ENCODE measurements at regions not wholly inside any gene's neighbourhood (a gene's known extent, or its start where the extent isn't known, plus 50 kb on each side); places are given as distances from the start of the nearest gene placed in this dataset.
A peak's percentile ranks its signal among the peaks of the same experiment; 100 is the strongest.
"Not testable (repeated sequence)": the region's sequence is repeated elsewhere in the genome, so short reads cannot be mapped to it uniquely, and the experiment has no call there.

DNA sequence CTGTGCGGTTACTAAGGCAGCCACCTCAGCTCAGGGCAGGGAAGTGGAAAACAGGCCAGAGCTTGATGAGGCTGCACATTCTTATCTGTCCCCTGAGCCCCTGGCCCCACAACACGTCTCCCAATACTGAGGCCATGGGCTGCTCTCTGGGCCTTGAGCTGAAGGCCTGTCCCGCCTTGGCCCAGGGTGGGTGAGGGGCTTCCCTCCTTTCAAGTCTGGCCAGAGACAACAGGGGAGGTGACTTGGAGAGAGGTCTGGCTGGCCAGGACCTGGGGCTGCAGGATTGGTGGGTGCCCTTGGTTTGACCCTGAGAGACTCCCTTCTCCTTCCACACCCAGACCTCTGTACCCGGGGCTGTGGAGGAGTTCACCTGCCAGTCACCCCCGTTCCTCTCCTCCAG, 563.8 kb downstream of the PTPRU start:
- DNase-seq: peak; percentile 26

DNA sequence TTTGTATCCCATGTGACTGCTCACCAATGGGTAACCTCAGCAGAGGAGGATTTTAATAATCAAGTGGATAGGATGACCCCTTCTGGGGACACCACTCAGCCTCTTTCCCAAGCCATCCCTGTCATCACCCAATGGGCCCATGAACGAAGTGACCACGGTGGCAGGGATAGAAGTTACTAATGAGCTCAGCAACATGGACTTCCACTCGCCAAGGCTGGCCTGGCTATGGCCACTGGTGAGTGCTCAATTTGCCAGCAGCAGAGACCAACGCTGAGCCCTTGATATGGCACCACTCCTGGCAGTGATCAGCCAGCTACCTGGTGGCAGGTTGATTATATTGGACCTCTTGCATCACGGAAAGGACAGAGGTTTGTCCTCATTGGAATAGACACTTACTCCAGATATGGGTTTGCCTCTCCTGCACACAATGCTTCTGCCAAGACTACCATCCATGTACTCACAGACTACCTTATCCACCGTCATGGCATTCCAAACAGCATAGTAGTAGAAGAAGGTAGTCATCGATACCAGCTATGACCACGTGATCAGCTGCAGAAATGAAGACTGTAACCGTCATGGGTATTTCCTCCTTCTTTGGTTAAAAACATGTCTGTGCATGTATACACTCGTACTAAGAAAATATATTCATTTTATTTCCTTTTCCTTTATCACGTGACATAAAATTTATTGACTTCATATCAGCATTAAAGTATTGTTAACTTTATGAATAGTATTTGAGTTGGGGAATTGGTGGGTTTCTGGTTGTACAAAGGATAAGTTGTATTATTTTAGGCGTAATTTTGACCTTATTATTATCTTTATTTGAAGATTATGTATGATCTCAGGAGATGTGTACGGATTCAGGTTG, 562.6 kb downstream of the PTPRU start:
- DNase-seq: peak; percentile 8

DNA sequence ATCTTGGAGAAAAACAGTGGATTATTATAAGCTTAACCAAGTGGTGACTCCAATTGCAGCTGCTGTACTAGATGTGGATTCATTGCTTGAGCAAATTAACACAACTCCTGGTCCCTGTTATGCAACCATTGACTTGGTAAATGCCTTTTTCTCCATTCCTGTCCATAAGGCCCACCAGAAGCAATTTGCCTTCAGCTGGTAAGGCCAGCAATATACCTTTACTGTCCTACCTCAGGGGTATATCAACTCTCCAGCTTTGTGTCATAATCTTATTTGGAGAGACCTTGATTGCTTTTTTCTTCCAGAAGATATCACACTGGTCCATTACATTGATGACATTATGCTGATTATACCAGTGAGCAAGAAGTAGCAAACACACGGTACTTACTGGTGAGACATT, 560.8 kb downstream of the PTPRU start:
- not testable (repeated sequence) for DNase-seq

DNA sequence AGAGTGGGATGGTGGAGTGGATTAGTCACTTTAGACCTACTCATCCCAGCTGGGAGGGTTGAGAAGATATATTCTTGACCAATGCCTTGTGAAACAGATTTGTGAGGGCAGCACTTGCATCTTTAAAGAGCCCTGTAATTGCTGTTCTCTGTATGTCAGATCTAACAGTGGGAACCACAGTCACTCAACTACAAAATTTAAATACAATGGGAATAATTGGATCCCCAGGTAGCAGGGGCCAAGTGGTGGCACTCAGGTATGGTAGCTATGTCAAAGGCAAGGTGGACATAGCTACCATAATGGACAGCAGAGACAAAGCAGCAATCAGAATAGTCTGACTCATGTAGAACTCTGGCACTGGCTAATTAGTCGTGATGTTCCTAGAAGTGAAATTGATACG, 559.6 kb downstream of the PTPRU start:
- not testable (repeated sequence) for DNase-seq

DNA sequence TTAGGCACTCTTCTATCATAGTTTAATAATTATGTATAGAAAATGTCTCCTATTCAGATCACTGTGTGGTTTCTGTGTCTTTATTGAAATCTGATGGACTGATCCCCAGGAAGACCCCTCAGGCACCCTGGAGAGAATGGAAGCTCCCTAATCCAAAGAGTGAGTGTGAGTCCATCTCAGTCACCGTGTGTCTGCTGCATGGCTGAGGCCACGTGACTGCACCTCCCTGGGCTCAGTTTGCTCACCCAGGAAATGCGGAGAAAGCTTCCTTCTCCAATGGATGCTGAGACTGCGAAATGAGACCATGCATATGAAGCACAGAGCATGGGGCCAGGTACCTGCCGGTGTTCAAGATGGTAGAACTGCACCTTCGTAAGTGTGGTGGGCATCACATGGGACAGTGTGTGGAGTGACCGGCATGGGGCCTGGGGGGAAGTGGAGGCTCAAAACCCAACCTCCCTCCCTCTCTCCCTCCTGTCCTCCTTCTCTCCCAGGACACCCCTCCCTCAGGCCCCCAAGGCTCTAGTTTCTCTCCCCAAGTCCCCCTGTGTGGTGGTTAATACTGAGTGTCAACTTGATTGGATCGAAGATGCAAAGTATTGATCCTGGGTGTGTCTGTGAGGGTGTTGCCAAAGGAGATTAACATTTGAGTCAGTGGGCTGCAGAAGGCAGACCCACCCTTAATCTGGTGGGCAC, 557.5 kb downstream of the PTPRU start:
- DNase-seq: no peak

DNA sequence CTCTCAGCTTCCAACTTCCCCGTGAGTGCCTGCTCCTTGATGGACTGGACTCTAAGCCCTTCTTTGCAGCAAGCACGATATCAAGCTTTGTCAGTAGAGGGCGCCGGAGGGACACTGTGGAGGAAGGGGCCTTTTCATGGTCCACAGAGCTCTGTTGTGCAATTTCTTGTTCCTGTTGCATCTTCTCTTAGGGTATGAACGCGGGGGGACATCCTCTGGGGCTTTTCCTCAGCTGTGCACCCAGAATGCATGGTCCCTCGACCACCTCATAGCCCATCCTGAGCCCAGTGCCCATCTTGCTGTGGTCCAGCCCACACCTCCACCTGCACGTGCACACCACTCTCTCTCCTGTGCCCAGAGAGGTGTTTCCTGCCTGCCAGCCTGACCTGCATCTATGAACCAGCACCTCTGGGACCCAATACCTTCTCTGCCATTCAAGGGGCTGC, 556.8 kb downstream of the PTPRU start:
- peak; percentile 89 for DNase-seq

DNA sequence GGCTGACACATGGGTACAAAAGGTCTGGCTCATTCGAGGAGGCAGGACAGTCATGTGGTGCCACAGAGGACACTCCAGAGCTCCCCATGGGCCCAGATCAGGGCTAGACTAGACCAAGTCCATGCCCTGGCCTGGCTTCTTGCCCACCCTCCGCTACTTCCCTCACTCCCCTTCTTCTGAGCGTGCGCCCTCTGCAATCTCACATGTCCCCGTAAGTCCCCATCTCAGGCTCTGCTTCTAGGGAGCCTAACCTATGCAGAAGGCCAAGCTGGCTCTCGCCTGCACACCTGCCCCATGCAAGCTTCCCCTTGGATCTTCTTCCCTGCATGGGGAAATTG, 553.6 kb downstream of the PTPRU start:
- peak; percentile 38 for DNase-seq

DNA sequence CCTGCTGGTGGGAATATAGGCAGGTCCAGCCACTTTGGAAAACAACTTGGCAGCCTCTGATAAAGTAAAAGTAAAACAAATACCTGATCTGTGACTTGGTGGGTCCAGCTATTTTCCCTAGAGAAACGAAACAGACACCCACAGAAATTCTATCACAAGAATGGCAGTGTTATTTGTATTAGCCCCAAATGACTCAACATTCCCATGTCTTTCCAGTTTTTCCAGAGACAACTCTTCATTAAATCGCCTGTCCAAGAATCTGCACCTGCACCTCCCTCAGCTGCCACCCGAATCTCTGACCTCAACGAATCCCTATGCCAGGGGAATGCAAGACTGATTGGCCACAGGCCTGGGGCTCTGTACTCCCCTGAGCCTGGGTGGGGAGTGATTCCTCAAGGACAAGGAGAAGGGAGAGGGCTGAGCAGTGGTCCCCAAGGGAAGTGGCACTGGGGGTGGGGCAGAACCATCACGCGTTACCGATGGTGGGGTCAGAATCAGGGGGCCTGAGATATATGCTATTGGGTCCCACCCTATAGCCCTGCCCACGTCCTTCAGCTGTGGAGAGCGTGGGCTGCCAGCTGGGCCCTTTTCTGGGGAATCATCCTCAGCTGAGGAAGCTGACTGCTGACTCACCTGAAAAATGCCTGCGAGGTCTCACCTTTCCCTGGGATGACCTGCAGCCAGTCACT, 553.0 kb downstream of the PTPRU start:
- DNase-seq: peak; percentile 35

DNA sequence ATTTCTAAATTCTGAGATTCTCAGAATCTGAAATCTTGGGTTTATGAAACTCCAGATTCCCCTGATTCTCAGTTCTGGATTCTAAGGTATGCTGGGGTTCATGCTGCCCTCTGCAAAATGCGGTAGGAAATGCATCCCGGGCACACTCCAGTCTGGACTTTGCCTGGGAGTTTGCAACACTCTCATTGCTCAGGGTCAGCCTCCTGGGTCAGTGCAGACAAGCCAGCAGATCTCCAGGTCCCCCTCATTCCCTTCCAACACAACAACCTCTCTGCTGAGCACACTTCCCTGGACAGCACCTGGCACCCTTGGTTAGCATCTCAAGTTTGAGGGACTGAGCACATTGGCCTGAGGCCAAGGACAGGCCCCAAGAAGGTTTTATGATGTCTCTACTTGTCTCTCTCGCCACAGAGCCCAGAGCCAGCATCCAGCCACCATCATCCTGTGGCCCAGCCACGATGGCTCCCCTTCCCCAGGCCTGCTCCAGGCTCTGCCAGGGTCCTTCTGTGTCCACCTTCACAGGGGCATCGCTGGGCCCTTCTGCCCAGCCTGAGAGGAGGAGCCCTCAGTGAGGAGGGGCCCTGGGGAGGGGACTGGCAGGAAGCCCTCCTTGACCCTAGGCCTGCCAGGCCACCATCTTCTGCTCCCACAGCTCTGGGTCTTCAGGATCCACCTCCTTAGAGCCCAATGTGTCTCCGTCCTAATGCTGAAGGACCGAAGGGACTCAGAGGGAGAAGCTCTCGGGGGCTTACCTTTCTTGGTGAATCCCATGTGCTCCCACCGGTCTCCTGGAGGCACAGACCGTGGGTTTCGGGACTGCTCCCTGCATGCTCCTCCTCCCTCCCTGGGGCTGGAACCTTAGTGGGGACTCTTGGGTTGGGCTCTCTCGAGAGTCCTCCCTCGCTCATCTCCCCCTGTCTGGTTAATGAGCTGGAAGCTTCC, 550.7 kb downstream of the PTPRU start:
- peak; percentile 32 for DNase-seq

DNA sequence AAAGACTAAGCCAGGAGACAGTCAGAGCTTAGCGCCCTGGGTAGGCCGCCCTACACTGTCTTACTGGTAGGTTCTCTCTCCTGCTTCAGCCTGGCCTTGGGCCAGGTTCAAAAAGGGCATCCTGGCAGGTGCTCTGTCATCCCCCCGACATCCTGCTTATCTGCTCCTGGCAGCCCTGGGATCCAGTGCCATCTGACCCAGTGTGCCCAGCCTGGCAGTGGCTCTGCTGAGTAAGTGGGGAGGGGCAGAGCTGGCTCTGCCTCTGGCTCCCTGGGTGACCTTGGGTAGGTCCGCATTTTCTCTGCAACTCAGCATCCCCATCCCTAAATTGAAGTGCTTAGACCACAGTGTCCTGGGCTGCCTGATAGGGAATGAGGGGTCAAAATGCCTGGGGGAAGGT, 549.9 kb downstream of the PTPRU start:
- no peak for DNase-seq

DNA sequence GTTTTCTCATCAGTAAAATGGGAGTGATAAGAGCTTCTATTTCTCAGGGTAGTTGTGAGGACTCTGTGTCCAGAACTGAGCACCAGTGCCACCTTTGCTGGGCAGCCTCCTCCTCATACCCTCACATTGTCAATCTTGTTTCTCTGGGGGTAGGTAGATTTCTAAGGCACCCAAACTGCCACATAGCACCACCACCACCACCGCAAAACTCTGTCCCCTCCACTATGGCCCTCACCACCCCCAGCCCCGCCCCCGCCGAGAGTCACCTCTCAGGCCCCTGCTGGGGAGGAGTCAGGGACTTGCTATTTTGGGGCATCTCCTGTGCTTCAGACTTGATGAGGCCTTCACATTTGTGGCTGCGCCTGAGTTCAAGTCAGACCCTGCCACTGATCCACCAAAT, 549.2 kb downstream of the PTPRU start:
- no peak for DNase-seq

DNA sequence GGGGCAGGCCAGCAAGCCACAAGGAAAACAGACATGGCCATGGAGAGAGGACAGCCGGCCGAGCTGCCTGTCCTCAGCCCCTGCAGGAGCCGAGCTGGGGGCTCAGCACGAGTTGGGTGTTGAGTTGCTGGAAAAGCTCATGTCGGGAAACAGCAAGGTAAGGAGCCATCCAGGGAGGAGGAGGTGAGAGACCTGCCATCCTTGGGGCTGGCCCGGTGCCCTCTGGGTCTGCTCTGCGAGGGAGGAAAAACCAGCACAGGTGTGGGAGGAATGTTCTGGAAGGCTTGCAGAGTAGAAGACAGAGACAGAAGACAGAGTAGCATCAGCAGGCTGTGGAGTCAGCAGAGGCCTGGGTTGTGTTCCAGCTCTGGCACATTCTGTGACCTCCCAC, 548.8 kb downstream of the PTPRU start:
- no peak for DNase-seq

DNA sequence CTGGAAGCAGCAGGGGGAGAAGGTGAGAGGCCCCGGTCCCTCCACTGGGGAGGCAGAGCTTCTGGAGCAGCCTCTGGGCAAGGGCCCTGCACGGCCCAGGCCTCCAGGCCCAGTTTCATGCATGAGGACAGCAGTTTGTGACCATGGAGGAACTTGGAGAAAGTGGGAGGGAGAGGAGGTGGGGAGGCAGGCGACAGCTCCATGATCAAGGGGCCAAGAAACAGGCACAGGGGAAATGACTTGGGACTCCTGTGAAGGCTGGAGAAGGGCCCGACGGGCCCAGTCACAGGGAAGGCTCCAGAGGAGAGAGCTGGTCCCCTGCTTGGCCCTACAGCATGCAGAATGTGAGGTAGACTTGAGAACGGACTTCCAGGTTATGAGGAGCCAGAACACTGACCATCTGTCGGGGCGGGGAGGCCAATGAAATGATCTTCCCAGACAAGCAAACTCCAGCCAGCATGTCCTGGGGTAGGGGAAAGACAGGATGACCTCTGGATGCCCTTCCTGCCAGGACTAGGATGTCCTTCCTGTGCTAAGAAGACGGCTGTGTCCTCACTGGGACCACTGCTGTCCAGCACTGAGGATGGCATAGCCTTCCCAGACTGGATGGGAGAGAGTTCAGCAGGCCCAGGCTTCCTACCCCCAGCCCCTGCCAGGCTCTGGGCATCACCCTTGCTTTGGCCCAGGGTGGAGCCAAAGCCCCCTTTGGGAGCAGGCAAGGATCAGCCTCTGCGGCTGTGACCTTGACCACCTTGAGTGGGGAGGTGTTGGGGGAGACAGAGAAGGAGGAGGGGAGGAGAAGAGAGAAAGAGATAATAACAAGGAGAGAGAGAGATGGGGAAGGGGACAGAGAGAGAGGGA, 548.2 kb downstream of the PTPRU start:
- no peak for DNase-seq

DNA sequence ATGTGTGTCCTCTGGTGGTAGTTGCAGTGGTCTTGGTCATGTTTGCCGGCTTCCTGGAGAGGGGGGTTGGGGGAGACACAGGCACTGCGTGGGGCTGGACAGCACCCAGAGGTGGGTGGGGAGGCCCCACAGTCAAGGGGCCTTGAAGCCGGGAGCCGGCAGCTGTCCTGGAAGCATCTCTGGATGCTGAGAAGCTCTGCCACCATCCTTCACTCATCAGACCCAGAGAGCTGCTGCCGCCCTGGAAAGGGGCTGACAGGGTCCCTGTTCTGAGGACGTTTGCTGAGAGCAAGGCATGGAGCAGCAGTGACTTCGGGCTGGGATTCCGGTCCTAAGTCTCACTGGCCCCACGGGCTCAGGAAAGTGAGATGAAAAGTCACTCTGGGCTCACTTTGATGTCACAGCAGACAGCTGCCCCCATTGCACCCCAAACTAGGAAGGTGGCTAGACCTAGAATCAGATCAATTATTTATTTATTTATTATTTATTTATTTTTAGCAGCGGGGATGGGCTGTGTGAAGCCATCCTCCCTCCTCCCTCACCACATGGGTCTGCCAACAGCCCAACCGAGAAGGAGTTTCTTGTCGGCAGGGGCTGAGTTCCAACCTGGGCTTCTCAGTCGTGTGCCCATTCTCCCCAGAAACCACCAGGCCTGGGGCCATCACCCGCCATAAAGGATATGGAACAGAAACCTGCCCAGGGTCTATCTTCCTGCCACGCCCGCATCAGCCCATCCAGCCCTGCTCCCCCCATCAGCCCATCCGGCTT, 547.4 kb downstream of the PTPRU start:
- DNase-seq: no peak

DNA sequence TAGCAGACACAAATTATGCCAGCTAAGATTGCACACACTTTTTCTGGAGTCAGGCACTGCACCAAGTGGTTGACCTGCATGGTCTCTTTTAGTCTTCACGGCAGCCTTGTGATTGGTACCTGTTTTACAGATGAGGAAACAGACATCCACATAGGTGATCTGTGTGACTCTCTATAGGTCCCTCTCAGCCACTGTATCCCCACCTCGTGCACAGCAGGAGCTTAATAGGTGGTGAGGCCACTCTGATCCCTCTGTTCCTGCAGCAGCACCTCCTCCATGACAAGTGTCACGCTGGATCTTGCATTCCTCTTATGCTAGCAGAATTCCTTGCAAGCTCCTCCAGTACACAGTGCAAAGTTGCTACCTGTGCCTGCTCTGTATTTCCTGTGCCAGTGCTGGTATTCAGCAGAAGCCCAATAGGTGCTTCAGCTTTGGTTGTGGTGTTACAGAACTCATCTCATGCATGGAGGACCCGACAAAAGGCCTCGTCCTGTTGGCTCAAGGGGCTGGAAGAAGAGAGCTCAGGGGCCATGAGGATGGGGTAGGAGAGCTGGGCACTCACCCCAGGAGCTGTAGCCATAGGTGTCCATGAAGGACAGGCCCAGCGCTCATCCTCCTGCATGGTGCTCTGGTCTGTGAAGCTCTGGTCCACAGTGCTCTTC, 546.7 kb downstream of the PTPRU start:
- DNase-seq: no peak

DNA sequence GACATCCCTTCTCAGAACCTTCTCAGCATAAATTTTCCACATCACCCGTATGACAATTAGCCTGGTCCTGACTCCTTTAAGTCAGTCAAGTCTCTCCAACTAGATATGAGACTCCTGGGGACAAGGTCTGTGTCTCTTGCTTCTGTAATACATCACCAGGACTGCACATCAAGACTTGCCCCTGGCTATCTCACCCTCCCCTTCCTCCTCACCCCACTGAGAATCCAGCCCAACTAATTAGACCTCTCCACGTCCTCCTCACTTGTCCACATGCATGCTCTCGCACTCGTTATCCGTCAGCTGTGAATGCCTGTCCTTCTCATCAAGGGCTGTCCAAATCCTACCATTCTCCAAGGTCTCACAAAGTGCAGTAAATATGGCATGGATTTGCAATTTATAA, 542.8 kb downstream of the PTPRU start:
- DNase-seq: no peak

DNA sequence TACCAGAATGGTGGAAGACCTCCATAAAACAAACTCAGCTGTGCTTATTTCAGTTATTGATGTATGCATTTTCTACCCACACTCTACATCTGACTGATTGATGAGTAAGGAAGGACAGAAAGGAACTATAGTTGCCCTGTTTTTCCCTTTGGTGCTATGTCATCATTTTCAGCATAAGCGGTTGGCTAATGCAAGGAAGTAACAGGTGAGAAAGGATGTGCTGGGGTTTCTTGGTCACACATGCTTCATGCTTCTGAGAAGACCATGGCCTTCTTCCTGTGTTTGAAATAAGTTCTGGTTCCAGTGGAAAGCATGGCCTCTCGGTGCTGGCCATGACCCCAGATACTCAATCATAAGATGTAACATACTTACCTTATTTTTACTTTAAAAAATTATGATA, 541.2 kb downstream of the PTPRU start:
- DNase-seq: no peak

DNA sequence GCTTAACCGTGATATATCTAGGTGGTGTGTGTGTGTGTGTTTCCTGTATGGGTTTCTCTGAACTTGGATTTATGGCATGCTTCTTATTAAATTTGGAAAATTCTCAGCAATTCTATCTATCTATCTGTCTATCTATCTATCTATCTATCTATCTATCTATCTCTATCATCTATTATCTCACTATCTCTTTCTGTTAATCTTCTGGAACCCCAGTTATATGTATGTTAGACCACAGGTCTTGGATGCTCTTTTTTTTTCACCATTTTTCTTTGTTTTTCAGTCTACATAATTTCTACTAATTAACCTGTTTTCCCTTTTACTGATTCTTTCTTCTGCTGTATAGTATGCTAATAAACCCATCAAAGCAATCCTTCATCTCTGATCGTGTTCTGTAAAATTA, 538.0 kb downstream of the PTPRU start:
- no peak for DNase-seq

DNA sequence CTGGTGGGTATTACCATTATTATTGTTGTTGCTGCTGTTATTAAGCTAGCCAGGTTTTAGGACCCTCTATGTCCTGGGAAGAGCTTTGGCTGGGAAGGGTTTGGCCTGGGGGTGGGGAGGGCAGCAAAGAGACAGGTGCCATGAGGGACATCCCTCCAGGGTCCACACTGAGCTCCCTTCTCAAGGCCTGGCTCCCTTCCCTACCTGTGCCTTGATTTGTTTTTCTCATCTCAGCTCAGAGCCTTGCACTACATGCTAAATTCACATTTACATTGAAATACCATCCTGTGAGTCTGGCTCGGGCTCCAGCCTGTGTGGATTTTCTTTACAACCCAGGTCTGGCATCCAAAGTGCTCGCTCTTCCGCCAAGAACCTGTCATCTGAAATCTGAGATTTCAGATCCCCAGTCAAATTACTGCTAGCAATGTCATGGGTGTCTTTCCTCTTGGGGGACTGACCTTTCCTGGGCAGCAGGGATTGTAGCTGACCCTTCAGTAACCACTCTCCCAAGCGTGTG, 536.3 kb downstream of the PTPRU start:
- no peak for DNase-seq

DNA sequence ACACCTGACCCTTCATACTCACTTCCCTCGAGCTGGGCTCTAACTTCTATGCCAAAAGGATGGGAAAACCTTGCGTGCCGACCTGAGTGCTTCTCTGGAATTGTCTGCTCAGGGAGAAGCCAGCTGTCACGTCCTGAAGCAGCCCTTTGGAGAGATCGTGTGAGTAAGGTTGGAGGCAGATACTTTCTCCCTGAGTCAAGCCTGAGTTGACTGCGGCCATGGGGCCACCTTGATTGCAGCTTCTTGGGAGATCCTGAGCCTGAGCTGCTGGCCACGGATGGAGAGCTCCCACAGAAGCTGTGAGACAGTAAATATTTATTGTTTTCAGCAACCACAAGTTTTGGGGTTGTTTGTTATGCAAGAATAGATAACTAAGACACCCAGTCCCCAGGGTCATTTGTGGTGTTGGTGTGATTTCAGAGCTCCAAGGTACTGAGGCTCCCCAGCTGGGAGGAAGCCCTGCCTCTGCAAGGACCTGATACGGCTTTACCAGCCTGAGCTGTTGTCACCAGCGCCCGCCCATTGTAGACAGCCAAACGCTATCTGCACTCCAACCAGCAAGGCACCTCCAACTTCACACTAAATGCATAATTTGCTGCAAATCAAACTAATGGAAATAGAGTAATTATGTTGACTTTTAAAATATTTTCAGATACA, 531.6 kb downstream of the PTPRU start:
- DNase-seq: no peak

Data from activated CD8-positive, alpha-beta memory T cell treated with anti-CD3 and anti-CD28 coated beads, Interleukin-2, amount 50 U/mL, for 48 hours (primary cell).